ENCODE measurements at regions not wholly inside any gene's neighbourhood (a gene's known extent, or its start where the extent isn't known, plus 50 kb on each side); places are given as distances from the start of the nearest gene placed in this dataset.
A peak's percentile ranks its signal among the peaks of the same experiment; 100 is the strongest.

DNA sequence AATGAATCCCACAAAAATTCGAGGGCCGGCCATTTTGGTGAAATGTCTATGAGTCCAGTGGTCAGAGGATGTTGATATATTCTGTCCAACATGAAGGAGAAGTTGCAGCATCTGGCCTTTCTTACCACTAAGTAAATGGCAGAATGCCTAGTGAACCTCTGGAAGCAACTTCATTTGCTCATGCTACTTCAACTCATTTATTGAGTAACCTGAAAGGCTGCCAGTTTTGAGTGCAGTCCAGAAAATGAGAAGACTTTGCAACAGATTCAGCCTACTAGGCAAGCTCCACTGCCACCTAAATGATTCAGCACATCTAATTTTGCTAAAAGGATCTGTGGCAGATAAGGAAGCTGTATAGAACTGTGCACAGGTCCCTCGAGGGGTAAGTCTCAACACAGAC is 265.0 kb downstream of the OPA1 start:
- DNase-seq = no peak

GRCh38 chr3:193859195-193859594 is 266.2 kb downstream of the OPA1 start:
- Histone ChIP-seq H3K27ac (peak overlapping the region in 3 of 4 donors; percentile 53 to 72 (median 63)), H3K4me3 (no peak overlapping the region), H3K27me3 (no peaks in the 10 kb centered on the region), H3K9me3 (no peaks in the 10 kb centered on the region), H3K4me1 (peaks cover 0 to 15% (median 0%) of the 10 kb centered on the region in 3 donors), H3K36me3 (no peaks in the 10 kb centered on the region)
- 45 to 46% methylated on average over 3 of the region's 3 CpGs for WGBS, 2 donors
- intact Hi-C loops (cut with DNase I) = no loop called here
- no peak for DNase-seq
- TF ChIP-seq POLR2A (IDR thresholded peaks at IDR 0.05) = no peak
- TF ChIP-seq, protein P1, sequence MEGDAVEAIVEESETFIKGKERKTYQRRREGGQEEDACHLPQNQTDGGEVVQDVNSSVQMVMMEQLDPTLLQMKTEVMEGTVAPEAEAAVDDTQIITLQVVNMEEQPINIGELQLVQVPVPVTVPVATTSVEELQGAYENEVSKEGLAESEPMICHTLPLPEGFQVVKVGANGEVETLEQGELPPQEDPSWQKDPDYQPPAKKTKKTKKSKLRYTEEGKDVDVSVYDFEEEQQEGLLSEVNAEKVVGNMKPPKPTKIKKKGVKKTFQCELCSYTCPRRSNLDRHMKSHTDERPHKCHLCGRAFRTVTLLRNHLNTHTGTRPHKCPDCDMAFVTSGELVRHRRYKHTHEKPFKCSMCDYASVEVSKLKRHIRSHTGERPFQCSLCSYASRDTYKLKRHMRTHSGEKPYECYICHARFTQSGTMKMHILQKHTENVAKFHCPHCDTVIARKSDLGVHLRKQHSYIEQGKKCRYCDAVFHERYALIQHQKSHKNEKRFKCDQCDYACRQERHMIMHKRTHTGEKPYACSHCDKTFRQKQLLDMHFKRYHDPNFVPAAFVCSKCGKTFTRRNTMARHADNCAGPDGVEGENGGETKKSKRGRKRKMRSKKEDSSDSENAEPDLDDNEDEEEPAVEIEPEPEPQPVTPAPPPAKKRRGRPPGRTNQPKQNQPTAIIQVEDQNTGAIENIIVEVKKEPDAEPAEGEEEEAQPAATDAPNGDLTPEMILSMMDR (IDR thresholded peaks at IDR 0.05) = no peak

More for the DNA sequence above, 265.0 kb downstream of the OPA1 start:
- H3K4me3 ChIP-seq = no peak overlapping the region
- H3K27me3 ChIP-seq = no peaks in the 10 kb centered on the region
- intact Hi-C loops (cut with DNase I) = no loop called here
- 50 to 65% methylated on average over 3 of the region's 3 CpGs for WGBS, 2 donors
- H3K36me3 ChIP-seq = no peaks in the 10 kb centered on the region
- H3K27ac ChIP-seq = peak overlapping the region; percentile 19 to 72 (median 58)
- H3K4me1 ChIP-seq = peaks cover 0 to 27% (median 3%) of the 10 kb centered on the region in 3 donors
- no peak for TF ChIP-seq POLR2A (IDR thresholded peaks at IDR 0.05)
- TF ChIP-seq, protein P1 (IDR thresholded peaks at IDR 0.05) = no peak
- H3K9me3 ChIP-seq = no peaks in the 10 kb centered on the region

DNA sequence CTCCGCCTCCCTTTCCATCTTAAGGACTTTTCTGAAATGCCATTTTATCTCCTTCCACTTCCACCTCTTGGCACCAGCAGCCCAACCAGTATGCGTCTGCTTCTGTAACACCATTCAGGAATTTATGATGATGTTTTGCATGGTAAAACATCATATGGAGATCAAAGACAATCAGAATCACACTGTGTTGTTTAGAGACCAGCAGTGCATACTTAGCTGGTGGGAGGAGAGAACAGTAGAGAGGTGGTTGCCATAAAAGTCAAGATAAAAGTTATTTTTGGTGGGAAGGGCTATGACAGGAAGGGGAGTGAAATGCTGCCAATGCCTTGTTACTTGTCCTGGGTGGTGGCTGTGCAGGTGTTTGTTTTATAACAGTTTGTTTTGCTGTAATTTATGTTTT is 268.0 kb downstream of the OPA1 start:
- TF ChIP-seq, protein P1 (IDR thresholded peaks at IDR 0.05) = no peak
- no peak for TF ChIP-seq POLR2A (IDR thresholded peaks at IDR 0.05)
- intact Hi-C loops (cut with DNase I) = no loop called here
- no peak overlapping the region for H3K27ac ChIP-seq
- DNase-seq = no peak
- no peaks in the 10 kb centered on the region for H3K36me3 ChIP-seq
- peaks cover 0 to 14% (median 0%) of the 10 kb centered on the region in 3 donors for H3K4me1 ChIP-seq
- no peaks in the 10 kb centered on the region for H3K9me3 ChIP-seq
- H3K4me3 ChIP-seq = no peak overlapping the region
- H3K27me3 ChIP-seq = no peaks in the 10 kb centered on the region
- WGBS, 2 donors = 88 to 100% methylated on average over 2 of the region's 2 CpGs

- H3K27ac ChIP-seq = peak overlapping the region in 1 of 4 donors; percentile 7
- H3K9me3 ChIP-seq = no peaks in the 10 kb centered on the region
- no peak for DNase-seq
- H3K4me1 ChIP-seq = peaks cover 0 to 13% (median 1%) of the 10 kb centered on the region in 3 donors
- WGBS, 2 donors = 71 to 92% methylated on average over 2 to 3 of the region's 4 CpGs
- H3K4me3 ChIP-seq = no peak overlapping the region
- no peaks in the 10 kb centered on the region for H3K27me3 ChIP-seq
- H3K36me3 ChIP-seq = no peaks in the 10 kb centered on the region
- TF ChIP-seq POLR2A (IDR thresholded peaks at IDR 0.05) = no peak
- TF ChIP-seq, protein P1 (IDR thresholded peaks at IDR 0.05) = no peak
- intact Hi-C loops (cut with DNase I) = no loop called here
Measured at GRCh38 chr3:193862843-193863242, 269.8 kb downstream of the OPA1 start.

DNA sequence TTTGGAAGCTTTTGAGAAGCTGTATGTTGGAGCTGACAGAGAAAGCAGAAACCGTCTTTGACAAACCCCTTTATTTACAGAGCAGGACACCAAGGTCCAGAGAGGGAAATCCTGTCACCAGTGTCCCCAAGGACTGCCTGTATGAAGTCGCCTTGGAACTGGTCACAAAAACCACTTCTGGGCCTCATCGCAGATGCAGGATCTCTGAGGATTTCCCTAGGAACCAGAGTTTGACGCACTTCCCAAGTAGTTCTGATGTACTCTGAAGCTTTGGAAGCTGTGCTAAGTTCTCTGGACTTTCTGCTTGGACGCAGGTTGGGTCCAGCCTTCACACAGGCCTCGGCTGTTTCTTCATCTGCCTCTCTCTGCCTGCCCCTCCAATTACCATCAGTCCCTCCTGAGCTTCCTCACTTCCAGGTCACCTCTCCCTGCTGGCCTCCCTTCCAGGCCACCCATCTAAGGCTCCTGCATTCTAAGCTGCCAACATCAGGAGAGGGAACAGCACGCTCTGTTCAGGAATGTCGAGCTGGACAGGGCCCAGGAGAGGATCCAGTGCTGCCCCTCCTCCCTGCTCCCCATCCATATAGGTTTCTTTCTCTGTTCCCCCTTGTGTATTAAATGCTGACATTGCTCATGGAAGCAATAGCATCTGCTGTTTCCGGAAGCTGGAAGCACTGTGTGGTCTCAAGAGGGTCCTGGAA is 270.8 kb downstream of the OPA1 start:
- 80 to 86% methylated on average over 6 to 8 of the region's 9 CpGs for WGBS, 2 donors
- Histone ChIP-seq H3K27me3 (peaks cover 0 to 2% (median 0%) of the 10 kb centered on the region in 4 donors), H3K4me3 (no peak overlapping the region), H3K36me3 (no peaks in the 10 kb centered on the region), H3K4me1 (peaks cover 0 to 13% (median 8%) of the 10 kb centered on the region in 3 donors), H3K27ac (no peak overlapping the region), H3K9me3 (no peaks in the 10 kb centered on the region)
- intact Hi-C loops (cut with DNase I) = no loop called here
- DNase-seq = no peak
- TF ChIP-seq, protein P1 (IDR thresholded peaks at IDR 0.05) = no peak
- no peak for TF ChIP-seq POLR2A (IDR thresholded peaks at IDR 0.05)

Measured in esophagus squamous epithelium (tissue), 5 donors.